Liver (tissue), 2 donors: ENCODE measurements at regions not wholly inside any gene's neighbourhood (a gene's known extent, or its start where the extent isn't known, plus 50 kb on each side); places are given as distances from the start of the nearest gene placed in this dataset.

Experiments used
- CTCF ChIP-seq: fragments of 150-350 bp; IDR thresholded peaks from 2 replicates; pipeline ENCODE4 v1.5.1; 2017; ENCODE audit warnings: improper control_type of control experiment, low read depth, low read length; ENCODE audit not compliant: missing input control
- MAX ChIP-seq: IDR thresholded peaks from 2 replicates; pipeline ENCODE4 v1.6.1; 2016; ENCODE audit warnings: antibody characterized with exemption
- donor health status: healthy.

GRCh38 chr20:46828471-46828870 lies 66.2 kb upstream of the EYA2 start:
- TF ChIP-seq CTCF (no peak), MAX (no peak)
